ENCODE measurements at regions not wholly inside any gene's neighbourhood (a gene's known extent, or its start where the extent isn't known, plus 50 kb on each side); places are given as distances from the start of the nearest gene placed in this dataset.

GRCh38 chr6:84417260-84417659 lies 189.8 kb upstream of the CEP162 start:
- peak; percentile 50 for DNase-seq (ENCODE audit: low read depth)

DNA sequence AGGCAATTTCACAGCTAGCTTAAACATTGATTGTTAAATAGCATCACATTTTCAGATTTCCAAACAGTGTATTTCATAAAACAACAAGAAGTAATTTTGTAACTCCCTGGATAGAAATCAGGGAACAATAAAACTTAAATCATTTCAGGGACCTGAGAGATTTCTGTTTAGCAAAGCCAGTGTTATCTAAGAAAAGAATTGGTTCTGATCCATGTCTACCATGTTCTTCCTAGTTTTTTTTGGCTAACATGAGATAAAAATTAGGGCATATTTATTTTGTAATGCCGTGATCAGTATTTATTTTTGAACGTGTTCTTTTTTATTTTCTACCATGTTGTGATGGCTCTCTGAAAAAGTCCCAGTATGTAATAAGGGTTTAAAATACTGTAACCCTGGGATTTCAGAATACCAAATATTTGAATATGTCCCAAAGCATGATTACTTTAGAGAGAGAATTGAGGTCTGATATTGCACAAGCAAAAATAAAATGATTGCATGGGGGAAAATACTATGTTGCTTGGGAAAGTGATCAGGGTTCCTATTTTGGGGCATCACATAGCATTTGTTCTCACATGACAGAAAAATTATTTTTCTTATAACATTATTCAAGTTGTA lies 188.7 kb upstream of the CEP162 start:
- no peak for DNase-seq (ENCODE audit: low read depth)

- DNase-seq (ENCODE audit: low read depth) = no peak
Measured at GRCh38 chr6:84415517-84415916, 188.1 kb upstream of the CEP162 start.

DNA sequence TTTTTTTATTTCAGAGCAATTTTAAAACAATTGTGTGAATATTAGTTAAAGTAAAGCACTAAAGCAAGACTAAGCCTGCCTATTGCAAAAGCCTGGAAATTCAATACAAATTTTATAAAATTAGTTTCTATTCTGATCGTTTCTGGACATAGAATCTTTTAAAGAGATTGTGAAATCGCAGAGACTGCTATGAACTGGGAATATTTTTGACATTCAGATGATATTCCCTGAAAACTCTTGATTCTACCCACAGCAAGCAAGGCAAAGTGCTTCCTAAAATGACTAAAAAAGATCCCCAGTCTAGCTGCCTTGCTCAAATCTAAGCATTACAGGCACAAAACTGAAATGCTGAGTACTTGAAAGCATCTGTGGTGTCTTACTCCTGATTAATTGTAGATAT lies 187.6 kb upstream of the CEP162 start:
- DNase-seq (ENCODE audit: low read depth) = no peak

GRCh38 chr6:84414531-84414930 lies 187.1 kb upstream of the CEP162 start:
- DNase-seq (ENCODE audit: low read depth) = no peak

GRCh38 chr6:84411060-84411629 lies 183.7 kb upstream of the CEP162 start:
- peak; percentile 45 for DNase-seq (ENCODE audit: low read depth)

- no peak for DNase-seq (ENCODE audit: low read depth)
Measured at GRCh38 chr6:84409911-84410310, 182.5 kb upstream of the CEP162 start.

- DNase-seq (ENCODE audit: low read depth) = no peak
Measured at GRCh38 chr6:84408028-84408427, 180.6 kb upstream of the CEP162 start.

DNA sequence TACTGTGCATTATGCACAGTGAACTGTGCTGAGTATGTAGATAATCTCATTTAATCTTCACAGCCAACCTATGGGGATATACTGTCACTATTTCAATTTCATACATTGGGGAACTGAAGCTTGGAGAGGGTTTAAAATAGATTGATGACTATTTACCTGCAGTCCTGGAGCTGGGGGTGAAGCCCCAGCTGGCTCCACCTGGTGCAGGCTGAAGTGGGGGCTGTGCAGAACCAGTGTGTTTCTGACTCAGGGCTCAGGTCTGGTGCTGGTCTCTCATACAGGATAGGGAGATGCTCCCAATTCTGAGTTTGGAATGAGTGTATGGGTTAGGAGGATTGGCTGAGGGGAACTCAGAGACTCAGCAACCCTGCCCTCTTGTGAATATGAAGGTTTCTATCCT lies 176.1 kb upstream of the CEP162 start:
- no peak for DNase-seq (ENCODE audit: low read depth)

GRCh38 chr6:84399003-84399402 lies 171.6 kb upstream of the CEP162 start:
- no peak for DNase-seq (ENCODE audit: low read depth)

DNA sequence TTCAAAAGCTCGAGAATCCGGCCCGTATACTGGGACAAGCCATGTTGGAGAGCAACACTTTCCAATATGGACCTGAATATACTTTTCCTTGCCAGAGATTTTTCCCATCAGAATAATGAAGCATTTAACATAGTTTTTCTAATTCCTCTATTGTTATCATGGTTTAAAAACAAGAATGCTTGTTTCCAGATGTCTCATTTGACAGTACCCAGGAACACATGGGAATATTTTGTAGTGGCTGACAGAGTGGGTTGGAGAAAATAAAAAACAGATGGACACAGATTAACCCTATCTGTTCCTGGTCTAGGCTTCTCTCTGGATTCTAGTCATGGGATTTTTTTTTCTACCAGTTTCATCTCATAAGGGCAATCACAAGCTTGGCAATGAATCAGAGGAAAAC lies 164.8 kb upstream of the CEP162 start:
- no peak for DNase-seq (ENCODE audit: low read depth)

GRCh38 chr6:84390851-84391250 lies 163.4 kb upstream of the CEP162 start:
- no peak for DNase-seq (ENCODE audit: low read depth)

DNA sequence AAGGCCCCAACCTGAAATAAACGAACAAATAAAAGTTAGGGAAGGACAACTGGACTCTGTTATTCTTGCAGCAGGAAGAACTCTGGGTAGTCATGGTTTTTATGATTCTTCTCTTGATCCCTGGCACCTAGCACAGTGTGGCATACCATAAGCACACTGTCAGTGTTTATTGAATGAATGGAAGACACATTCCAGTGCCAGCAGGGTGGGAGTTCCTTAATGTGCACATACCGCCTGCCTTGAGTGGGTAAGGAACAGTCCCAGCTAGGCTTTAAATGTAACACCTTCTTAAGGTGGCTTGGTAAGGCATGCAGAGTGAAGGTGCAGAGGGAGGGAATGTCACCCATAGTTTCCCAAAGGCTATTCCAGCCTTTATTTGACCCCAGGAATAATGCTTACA lies 162.9 kb upstream of the CEP162 start:
- DNase-seq (ENCODE audit: low read depth) = no peak

DNA sequence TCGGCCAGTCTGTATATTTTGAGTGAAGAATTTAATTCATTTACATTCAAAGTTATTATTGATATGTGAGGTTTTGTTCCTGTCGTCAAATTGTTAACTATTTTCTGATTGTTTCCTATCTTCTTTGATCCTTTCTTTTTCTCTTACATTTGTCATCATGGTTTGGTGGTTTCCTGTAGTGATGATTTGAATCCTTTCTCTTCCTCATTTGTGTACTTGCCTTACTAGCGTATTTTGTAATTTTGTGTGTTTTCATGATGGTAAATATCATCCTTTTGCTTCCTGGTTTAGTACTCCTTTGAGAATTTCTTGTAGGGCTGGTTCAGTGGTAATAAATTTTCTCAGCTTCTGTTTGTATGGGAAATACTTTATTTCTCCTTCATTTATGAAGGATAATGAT lies 151.7 kb upstream of the CEP162 start:
- DNase-seq (ENCODE audit: low read depth) = no peak

DNA sequence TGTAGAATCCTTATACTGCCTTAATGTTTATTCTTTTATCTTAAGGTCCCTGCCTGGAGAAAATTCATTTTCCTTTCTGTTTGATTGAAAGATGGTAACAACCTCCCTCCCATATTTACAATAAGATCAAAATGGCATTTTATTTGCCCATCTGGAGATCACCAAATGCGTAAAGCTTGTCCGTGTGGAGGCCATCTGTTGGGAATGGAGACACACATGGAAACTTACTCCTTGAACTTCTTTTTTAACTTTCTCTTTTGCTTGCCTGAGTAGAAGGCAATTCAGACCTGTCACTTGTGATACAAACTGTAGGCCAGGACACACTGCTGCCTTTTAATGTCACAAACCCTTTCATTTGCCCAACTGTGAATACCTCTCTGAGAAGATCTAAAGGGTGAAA lies 144.8 kb upstream of the CEP162 start:
- no peak for DNase-seq (ENCODE audit: low read depth)

DNA sequence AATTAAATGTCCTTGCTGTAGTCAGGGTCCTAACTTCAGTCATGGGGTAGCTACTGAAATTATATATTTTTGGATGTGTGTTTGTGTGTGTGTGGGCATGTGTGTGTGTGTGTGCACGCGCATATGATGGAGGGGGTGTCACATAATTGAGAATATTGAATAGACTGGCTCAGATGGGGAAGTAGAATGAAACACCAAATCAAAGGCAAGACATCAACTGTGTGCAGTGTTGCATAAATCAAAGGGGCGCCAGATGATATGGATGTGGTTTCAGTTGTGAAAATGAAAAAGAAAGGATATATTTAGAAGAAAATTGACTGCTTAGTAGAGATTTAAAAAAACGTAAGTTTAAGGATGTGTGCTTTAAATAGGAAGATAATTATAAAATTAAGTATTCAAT lies 144.2 kb upstream of the CEP162 start:
- no peak for DNase-seq (ENCODE audit: low read depth)

DNA sequence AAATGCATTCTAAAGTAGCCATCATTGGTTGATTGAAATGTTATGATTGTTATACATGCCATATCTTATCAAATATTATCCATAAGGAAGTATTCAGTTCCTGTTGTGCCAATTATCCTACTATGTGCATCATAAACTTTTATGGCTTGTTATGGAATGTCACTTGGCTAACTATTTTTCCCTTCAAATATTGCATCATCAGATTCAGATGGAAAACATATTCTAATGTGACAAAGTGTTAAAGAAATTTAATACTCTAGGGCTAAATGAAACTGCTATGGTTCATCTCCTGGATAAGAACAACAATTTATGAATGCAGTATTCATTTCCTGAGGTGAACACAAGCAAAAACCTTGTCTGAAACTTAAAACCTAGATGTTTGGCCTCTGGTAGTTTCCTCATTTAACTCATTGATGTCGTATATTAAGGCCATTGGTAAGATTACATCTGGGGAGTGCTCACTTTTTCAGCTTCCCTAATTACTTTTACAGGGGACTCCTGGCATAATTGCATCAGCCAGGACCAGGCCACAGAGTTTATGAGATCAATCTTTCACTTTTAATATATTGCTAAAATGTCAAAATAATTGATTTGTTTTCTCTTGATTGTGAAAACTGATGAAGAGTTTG lies 134.9 kb upstream of the CEP162 start:
- DNase-seq (ENCODE audit: low read depth) = no peak

- no peak for DNase-seq (ENCODE audit: low read depth)
Measured at GRCh38 chr6:84361372-84362192, 134.1 kb upstream of the CEP162 start.

DNA sequence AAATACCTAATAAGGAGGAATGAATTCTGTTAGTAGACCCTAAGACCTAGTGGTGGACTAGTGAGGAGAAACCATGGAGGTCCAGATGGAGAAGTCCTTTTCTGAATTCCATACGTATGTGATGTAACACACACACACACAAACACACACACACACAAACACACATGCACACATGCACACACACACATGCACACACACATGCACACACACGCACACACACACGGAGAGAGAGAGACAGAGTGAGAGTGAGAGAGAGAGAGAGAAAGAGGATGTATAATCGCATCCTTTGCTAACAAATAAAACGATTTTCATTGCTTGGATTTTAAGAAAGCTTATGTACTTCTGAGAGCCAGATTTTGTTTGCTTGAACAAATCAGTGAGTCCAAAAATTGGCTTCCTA lies 132.6 kb upstream of the CEP162 start:
- DNase-seq (ENCODE audit: low read depth) = no peak

DNA sequence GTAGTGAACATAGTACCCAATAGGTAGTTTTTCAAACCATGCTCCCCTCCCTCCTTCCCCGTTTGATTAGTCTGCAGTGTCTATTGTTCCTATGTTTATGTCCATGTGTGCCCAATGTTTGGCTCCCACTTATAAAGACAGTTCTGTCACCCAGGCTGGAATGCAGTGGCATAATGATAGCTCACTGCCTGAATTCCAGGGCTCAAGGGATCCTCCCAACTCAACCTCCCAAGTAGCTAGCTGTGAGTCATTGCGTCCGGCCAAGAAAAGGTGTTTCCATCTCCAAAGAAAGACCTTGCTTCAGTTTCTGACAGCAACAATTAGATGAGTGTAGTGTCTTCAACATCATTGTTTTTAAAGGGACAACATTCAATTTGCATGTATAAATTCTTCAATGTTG lies 131.1 kb upstream of the CEP162 start:
- no peak for DNase-seq (ENCODE audit: low read depth)

DNA sequence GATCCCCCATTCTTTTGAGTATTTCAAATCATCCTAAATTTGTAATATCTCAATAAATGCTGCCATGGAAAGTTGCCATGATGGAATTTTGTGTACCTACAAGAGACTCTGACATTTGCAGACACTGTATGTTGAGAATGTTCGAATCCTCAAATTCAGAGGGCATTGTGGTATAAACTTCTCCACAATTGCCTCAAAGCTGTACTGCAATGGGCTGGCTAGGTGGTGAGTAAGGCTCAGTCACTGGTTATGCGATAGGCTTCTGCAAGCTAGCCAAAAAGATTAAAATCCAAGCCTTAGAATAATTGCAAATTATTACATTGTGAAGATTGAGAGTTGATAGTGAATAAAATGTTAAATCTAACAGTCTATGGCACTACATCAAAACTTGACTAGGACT lies 130.2 kb upstream of the CEP162 start:
- DNase-seq (ENCODE audit: low read depth) = no peak

GRCh38 chr6:84356907-84357306 lies 129.5 kb upstream of the CEP162 start:
- DNase-seq (ENCODE audit: low read depth) = no peak
